ENCODE measurements at regions not wholly inside any gene's neighbourhood (a gene's known extent, or its start where the extent isn't known, plus 50 kb on each side); places are given as distances from the start of the nearest gene placed in this dataset.

- no peaks in the 10 kb centered on the region for H3K9me2 ChIP-seq
- TF ChIP-seq REST (IDR thresholded peaks at IDR 0.05; ENCODE audit: low read depth, low read length) (no peak), FOXM1 (IDR thresholded peaks at IDR 0.05; ENCODE audit: low read depth) (no peak), USF2 (IDR thresholded peaks at IDR 0.05; ENCODE audit: borderline replicate concordance, low read depth, low read length) (no peak), SIN3A (IDR thresholded peaks at IDR 0.05; ENCODE audit: borderline replicate concordance, low read depth, low read length) (no peak), RXRA (IDR thresholded peaks at IDR 0.05; ENCODE audit: borderline replicate concordance, low read depth) (no peak), NRF1 (IDR thresholded peaks at IDR 0.05; ENCODE audit: low read depth, low read length) (no peak), USF1 (IDR thresholded peaks at IDR 0.05; ENCODE audit: borderline replicate concordance, low read depth) (no peak), TAF1 (IDR thresholded peaks at IDR 0.05; ENCODE audit: borderline replicate concordance, low read depth, low read length) (no peak), TEAD4 (IDR thresholded peaks at IDR 0.05; ENCODE audit: borderline replicate concordance, insufficient read depth) (no peak), ZBTB33 (IDR thresholded peaks at IDR 0.05; ENCODE audit: borderline replicate concordance, low read depth) (no peak), EP300 (IDR thresholded peaks at IDR 0.05; ENCODE audit: borderline replicate concordance in 1 of 2, low read depth in 1 of 2, low read length in 1 of 2) (no peak), RCOR1 (IDR thresholded peaks at IDR 0.05; ENCODE audit: low read length) (no peak), CHD2 (IDR thresholded peaks at IDR 0.05; ENCODE audit: low read length, partially characterized antibody) (no peak), FOSL2 (IDR thresholded peaks at IDR 0.05; ENCODE audit: borderline replicate concordance, low read depth) (no peak), JUND (IDR thresholded peaks at IDR 0.05) (no peak), ELF1 (IDR thresholded peaks at IDR 0.05) (no peak)
- no peak overlapping the region for H3K27ac ChIP-seq (ENCODE audit: low read depth in 2 of 2, low read length in 1 of 2)
- DNase-seq, result no peak
- 17% methylated on average over 1 of the region's 1 CpG for WGBS (ENCODE audit: low lambda C conversion rate)
- H2AFZ ChIP-seq (ENCODE audit: low read depth), result no peak overlapping the region
- no peak overlapping the region for H3K4me2 ChIP-seq
- CTCF ChIA-PET, result no interaction called here
- no peaks in the 10 kb centered on the region for H3K27me3 ChIP-seq (ENCODE audit: insufficient read depth)
- H3K9ac ChIP-seq, result no peak overlapping the region
- POLR2A ChIA-PET, result no interaction called here
- no peaks in the 10 kb centered on the region for H3K79me2 ChIP-seq (ENCODE audit: insufficient read depth)
- no peaks in the 10 kb centered on the region for H4K20me1 ChIP-seq (ENCODE audit: insufficient read depth)
- no peaks in the 10 kb centered on the region for H3F3A ChIP-seq (replicated peaks; ENCODE audit: insufficient read depth)
- H3K4me3 ChIP-seq (ENCODE audit: low read depth in 2 of 2, low read length in 1 of 2), result no peak overlapping the region
- no peaks in the 10 kb centered on the region for H3K4me1 ChIP-seq (ENCODE audit: control insufficient read depth in 1 of 2, insufficient read depth in 2 of 2, low read depth in 1 of 2, low read length in 1 of 2)
- no peaks in the 10 kb centered on the region for H3K9me3 ChIP-seq
- no peaks in the 10 kb centered on the region for H3K36me3 ChIP-seq (replicated peaks in 1 of 2; ENCODE audit: control insufficient read depth in 1 of 2, insufficient read depth in 2 of 2, low read length in 1 of 2)
These were observed 252.5 kb upstream of the SOX14 start for GRCh38 chr3:137511655-137512054.

All from SK-N-SH (cell line).